NCI-H187 treated with DMSO at 0.1 percent for 48 hours (cell line): ENCODE measurements at regions not wholly inside any gene's neighbourhood (a gene's known extent, or its start where the extent isn't known, plus 50 kb on each side); places are given as distances from the start of the nearest gene placed in this dataset.

ENCODE experiments used
- DNase-seq: peaks from one replicate; lab custom pipeline; 2025; lab: John Stamatoyannopoulos, UW

GRCh38 chr10:4385231-4385870 is 440.7 kb upstream of the AKR1E2 start:
- DNase-seq = no peak

- DNase-seq = no peak
Observed at GRCh38 chr10:4384245-4384644, 441.8 kb upstream of the AKR1E2 start.

- no peak for DNase-seq
Observed at GRCh38 chr10:4383651-4384098, 442.3 kb upstream of the AKR1E2 start.

DNA sequence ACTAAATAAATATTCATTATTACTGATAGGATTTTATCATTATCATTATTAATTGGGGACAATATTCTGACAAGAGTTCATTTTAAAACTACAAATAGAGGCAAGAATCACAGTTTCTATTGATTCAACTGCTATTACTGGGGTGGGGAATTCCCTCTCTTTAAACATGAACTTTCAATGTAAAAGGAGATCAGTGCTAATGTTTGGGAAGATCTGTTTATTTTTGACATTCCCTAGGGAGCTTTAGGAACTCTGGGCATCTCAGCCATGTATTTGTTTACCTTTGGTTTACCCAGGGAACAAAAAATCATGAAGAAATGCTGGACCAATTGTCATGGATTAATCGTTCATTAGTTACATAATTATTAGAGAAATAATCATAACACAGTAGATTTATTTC is 443.2 kb upstream of the AKR1E2 start:
- DNase-seq = no peak

DNA sequence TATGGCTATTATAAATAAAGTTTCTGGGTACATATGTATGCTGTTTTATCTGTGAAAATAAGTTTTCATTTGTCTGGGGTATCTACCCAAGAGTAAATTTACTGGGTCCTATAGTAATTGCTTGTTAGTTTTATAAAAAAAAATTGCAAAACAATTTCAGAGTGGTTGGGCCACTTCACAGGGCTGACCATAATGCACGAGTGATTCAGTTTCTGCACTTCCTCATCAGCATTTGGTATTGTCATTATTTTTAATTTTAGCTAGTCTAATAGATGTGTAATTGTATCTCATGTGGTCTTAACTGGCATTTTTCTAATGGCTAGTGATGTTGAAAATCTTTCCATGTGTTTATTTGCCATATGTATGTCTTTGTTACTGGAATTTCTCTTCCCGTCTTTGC is 452.4 kb upstream of the AKR1E2 start:
- no peak for DNase-seq

- DNase-seq = no peak
Observed at GRCh38 chr10:4373098-4373497, 452.9 kb upstream of the AKR1E2 start.

GRCh38 chr10:4372601-4373000 is 453.4 kb upstream of the AKR1E2 start:
- DNase-seq = no peak

DNA sequence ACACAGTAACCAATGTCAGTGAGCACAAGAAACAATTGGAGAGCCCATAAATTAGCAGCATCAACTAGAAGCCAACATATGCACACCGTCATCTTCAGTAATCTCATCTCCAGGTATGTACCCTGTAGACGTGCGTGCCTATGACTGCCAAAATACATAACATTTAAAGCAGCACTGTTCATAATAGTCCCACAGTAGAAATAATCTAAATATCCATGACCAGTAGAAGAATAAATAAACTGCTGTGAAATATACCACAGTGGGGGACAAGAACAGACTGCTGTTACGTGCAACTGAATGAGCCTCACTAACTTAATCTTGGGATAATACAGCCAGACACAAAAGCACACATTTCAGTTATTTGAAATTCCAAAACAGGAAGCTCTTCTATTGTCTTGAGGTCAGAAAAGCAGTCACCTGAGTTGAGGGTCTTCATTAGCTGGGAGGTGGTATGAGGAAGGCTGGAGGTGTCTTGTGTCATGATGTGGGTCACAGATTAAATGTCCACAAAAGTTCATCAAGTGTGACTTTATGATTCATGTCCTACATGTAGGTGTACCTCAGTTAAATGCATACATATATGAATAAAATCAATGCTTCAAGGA is 454.2 kb upstream of the AKR1E2 start:
- DNase-seq = no peak

DNA sequence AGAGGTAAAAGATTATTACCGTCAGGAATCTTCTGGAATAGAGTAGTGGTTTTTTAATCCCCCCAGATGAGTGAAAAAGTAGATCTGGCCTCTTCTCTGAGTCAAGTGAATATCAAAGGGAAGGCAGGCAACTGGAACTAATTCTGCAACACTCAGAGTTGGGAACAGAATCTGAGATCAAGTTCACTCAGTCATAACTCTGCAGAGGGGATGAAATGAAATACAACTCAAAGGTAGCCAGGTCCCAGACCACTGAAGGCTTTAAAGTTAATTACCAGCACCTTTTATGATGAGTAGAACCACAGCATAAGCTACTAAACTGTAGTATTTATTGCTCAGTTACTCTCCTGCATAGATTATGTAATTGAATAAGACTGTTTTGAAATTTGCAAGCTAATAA is 455.6 kb upstream of the AKR1E2 start:
- DNase-seq = no peak

DNA sequence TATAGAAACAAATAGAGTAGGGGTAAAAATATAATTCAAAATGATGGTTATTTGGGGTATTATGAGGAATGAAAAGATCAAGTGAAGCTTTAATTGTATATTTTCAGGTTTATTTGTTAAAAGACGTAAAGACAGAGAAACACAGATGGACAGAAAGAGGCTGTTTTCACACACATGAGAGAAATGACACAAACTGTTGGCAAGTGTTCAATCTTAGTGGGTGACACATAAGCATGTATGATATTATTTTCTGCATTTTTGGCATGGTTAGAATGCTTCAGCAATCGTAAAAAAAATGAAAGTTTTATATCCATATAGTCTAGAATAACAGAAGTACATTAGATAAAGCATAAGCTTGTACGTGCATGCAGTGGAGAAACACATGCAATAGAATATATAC is 464.4 kb upstream of the AKR1E2 start:
- DNase-seq = no peak

DNA sequence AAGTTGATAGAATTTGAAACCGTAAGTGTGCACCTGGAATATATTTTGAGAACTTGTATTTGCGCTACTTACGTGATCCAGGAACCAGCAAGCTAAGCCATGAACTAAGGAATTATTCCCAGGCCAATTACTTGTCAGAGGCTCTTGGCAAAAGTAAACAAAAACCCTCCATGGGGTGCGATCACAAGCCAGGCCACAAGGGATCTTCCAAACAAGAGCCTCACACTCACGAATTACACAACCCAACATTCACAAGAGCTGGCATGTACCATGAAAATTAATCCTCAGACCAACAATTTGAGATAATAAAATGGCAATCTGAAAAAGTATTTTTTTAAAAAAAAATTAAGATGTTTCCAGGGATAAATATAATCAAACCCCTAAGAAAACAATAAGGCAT is 467.0 kb upstream of the AKR1E2 start:
- DNase-seq = no peak

DNA sequence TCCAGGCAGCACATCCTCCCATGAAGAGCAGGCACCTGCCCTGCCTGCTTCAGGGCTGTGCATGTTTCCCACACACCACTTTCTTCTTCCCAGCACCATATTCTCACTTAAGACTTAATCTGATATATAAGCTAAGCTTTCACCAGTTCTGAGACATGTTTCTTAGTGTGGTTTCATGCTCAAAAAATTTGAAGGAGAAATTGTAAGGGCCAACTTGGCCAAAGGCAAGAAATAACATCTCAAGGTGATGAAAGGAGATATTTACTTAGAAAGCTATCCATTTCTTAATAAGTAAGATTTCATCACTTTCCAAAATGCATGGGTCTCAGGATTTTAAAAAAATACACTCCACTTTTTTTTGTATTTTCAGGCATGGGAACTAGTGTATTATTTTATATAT is 468.1 kb upstream of the AKR1E2 start:
- no peak for DNase-seq

DNA sequence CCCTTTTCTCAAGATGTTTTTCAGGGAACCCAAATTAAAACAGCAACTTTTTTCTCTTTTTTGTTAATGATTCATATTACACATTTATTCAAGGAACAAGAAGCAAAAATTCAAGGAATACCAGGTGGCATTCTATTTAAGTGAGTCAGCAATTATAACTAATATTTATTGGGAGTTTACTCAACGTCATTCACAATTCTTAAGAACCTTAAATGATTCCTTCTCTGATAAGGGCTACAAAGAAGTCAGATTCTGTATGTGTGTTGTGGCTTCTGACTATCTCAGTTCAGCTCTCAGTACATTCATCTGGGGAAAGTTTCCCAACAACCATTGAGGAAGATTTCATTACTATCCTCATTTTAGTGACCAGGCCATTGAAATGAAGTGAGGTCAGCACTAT is 470.7 kb upstream of the AKR1E2 start:
- DNase-seq = no peak

DNA sequence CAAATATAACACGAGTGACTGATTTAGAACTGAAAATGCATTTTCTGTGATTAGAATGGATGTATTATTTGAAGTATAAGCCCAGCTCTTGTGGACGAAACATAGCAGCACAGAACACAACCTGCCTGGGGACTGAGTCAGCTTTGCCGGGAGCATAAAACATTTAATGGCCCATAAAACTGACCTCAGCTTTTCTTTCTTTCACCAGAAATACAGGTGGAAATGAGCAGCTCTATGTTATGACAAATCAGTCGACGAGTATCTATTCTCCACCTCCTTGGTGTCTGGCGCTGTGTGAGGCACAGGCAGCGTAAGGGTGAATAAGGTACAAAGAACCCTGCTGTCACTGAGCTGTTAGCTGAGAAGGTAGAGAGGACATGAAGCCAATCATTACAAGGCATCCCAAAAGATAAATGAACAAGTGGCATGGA is 471.6 kb upstream of the AKR1E2 start:
- no peak for DNase-seq

- DNase-seq = no peak
Observed at GRCh38 chr10:4353964-4354363, 472.0 kb upstream of the AKR1E2 start.

GRCh38 chr10:4353059-4353655 is 472.9 kb upstream of the AKR1E2 start:
- no peak for DNase-seq

DNA sequence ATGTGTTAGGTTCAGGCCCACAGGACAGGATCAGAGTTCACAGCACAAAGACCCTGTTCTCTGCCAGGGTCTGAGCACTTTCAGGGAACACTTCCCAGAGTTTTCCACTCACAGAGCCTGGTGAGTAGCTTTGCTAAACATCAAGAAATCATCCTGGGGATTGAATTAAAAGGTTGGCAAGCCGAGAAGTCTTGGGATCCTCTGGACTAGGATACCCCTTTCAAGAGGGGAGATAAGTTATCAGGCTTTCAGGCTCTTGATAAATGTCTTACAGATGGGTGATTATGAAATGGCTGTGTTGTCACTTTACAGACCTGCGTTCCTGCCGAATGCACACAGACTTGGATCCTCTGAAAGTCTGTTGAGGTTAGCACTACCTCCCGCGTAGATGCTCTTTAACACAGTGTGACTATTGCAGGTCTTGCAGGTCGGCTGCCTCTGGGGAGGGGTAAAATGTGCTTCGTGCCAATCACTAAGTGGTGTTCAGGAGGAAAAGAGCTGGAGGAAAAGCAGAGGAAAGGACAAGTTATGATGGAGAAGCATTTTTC is 473.5 kb upstream of the AKR1E2 start:
- no peak for DNase-seq

DNA sequence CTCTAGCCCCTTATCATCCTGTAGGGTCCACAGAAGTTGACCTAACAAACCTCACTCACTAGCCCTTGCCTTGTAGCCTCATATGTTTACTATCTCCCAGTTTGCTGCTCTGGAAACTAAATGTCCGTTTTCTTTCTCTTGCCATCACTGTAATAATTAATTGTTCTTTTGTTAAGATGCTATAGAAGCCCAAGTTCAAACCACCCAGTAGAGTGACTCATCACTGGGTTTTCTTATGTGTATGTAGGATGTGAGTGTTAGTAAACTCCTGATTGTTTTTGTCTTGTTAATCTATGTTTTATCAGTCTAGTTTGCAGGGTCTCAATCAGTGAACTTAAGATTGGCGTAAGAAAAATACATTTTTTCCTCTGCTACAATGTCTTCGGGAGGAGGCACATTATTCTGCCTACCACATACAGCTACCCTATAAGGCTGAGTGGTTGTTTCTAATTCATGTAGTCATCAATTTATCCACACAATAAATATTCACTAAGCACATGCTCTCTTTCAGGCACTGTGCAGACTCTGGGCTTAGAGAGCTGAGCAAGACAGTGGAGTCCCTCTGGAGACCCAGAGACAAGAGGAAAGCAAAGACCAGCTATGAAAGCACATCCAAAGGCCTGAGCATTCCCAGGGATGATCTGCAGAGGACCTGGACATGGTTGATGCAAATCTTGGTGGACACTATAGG is 474.1 kb upstream of the AKR1E2 start:
- no peak for DNase-seq

GRCh38 chr10:4347397-4347796 is 478.6 kb upstream of the AKR1E2 start:
- DNase-seq = no peak

GRCh38 chr10:4345877-4346646 is 479.9 kb upstream of the AKR1E2 start:
- no peak for DNase-seq

DNA sequence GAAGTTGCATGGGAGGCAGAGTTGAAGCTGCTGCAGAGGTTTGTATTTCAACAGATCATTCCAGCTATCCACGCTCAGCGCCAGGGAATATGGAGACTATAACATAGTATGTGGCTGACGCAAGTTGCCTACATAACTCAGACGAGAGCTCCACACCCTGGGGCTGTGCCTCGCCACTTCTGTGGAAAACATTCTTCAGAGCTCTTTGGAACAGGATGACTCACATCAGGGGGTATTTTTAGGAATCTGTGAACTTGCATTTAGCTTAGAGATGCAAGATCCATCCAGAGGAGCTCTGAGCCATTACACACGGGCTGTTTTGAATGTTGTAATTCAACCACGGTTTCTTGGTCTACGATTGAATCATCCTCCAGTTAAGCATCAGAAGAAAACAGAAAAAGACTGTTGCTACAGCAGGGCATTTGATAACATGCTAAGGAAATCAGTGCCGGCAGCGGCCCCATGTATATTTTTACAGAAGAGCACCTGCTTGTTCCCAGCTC is 481.5 kb upstream of the AKR1E2 start:
- no peak for DNase-seq

GRCh38 chr10:4343873-4344272 is 482.1 kb upstream of the AKR1E2 start:
- DNase-seq = no peak
